SK-N-SH (cell line): ENCODE measurements at regions not wholly inside any gene's neighbourhood (a gene's known extent, or its start where the extent isn't known, plus 50 kb on each side); places are given as distances from the start of the nearest gene placed in this dataset.

Experiments
- CHD2 ChIP-seq: fragments of 150-350 bp; IDR thresholded peaks from 2 replicates; pipeline ENCODE4 v1.6.1; 2018; ENCODE audit warnings: low read length; ENCODE audit not compliant: partially characterized antibody
- CTCF ChIP-seq: fragments of 200-600 bp; sonication (generic); IDR thresholded peaks from 2 replicates; pipeline ENCODE4 v1.6.1; 2017; ENCODE audit warnings: antibody characterized with exemption, mild to moderate bottlenecking, moderate library complexity
- MEF2A ChIP-seq: IDR thresholded peaks from 2 replicates; pipeline ENCODE4 v1.4.0; 2012; ENCODE audit warnings: low read depth, borderline replicate concordance
- MXI1 ChIP-seq: IDR thresholded peaks from 2 replicates; pipeline ENCODE4 v1.6.1; 2012; ENCODE audit warnings: mild to moderate bottlenecking, low read depth, low read length, improper control_type of control experiment
- NRF1 ChIP-seq: IDR thresholded peaks from 2 replicates; pipeline ENCODE4 v1.6.1; 2012; ENCODE audit warnings: low read depth, mild to moderate bottlenecking, low read length
- POLR2AphosphoS5 ChIP-seq: IDR thresholded peaks from 2 replicates; pipeline ENCODE4 v1.6.1; 2012; ENCODE audit warnings: low read depth, low read length
- RAD21 ChIP-seq: IDR thresholded peaks from 2 replicates; pipeline ENCODE4 v1.6.1; 2012; ENCODE audit warnings: mild to moderate bottlenecking, low read length
- RFX5 ChIP-seq: IDR thresholded peaks from 2 replicates; pipeline ENCODE4 v1.6.1; 2012; ENCODE audit warnings: mild to moderate bottlenecking, improper control_type of control experiment, low read length
- RXRA ChIP-seq: IDR thresholded peaks from 2 replicates; pipeline ENCODE4 v1.4.0; 2012; ENCODE audit warnings: low read depth, mild to moderate bottlenecking, borderline replicate concordance
- SMC3 ChIP-seq: IDR thresholded peaks from 2 replicates; pipeline ENCODE4 v1.6.1; 2012; ENCODE audit warnings: low read depth, low read length, improper control_type of control experiment
- YY1 ChIP-seq: IDR thresholded peaks from 2 replicates; pipeline ENCODE4 v1.4.0; 2012; ENCODE audit warnings: low read depth, mild to moderate bottlenecking
- TF ChIP-seq, protein P1 (sequence below): fragments of 150-350 bp; IDR thresholded peaks from 2 replicates; pipeline ENCODE4 v1.6.1; 2016; ENCODE audit warnings: mild to moderate bottlenecking, low read depth, low read length

- TF ChIP-seq CTCF, result no peak
- no peak for TF ChIP-seq SMC3
- TF ChIP-seq RAD21, result no peak
- TF ChIP-seq MEF2A, result no peak
- TF ChIP-seq, protein P1, sequence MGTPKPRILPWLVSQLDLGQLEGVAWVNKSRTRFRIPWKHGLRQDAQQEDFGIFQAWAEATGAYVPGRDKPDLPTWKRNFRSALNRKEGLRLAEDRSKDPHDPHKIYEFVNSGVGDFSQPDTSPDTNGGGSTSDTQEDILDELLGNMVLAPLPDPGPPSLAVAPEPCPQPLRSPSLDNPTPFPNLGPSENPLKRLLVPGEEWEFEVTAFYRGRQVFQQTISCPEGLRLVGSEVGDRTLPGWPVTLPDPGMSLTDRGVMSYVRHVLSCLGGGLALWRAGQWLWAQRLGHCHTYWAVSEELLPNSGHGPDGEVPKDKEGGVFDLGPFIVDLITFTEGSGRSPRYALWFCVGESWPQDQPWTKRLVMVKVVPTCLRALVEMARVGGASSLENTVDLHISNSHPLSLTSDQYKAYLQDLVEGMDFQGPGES, result no peak
- no peak for TF ChIP-seq YY1
- TF ChIP-seq NRF1, result no peak
- TF ChIP-seq MXI1, result no peak
- no peak for TF ChIP-seq POLR2AphosphoS5
- TF ChIP-seq RFX5, result no peak
- TF ChIP-seq CHD2, result no peak
- TF ChIP-seq RXRA, result no peak
These were observed 58.8 kb upstream of the PTGFR start for GRCh38 chr1:78432016-78432415.
